GM13976 (cell line): ENCODE measurements at regions not wholly inside any gene's neighbourhood (a gene's known extent, or its start where the extent isn't known, plus 50 kb on each side); places are given as distances from the start of the nearest gene placed in this dataset.

Experiments
- DNase-seq: peaks from one replicate; pipeline ENCODE4 v3.0.0; 2012; ENCODE audit warnings: low spot score
- CTCF ChIP-seq: IDR thresholded peaks from 2 replicates; pipeline ENCODE4 v1.5.1; 2012; ENCODE audit warnings: borderline replicate concordance, mild to moderate bottlenecking; ENCODE audit not compliant: insufficient read depth; ENCODE audit errors: extremely low read depth, missing control alignments, control extremely low read depth
- in situ Hi-C: fragments of 300-500 bp; cut with MboI; formaldehyde crosslinking; loops from one replicate; pipeline ENCODE4 v1.12.0; 2022; ENCODE audit warnings: low sequenced_read_pairs, mixed read lengths, inconsistent platforms; ENCODE audit not compliant: unreplicated experiment

GRCh38 chrX:37943554-37944344 lies 62.6 kb upstream of the SYTL5 start:
- no peak for TF ChIP-seq CTCF
- in situ Hi-C loops: no loop called here

DNA sequence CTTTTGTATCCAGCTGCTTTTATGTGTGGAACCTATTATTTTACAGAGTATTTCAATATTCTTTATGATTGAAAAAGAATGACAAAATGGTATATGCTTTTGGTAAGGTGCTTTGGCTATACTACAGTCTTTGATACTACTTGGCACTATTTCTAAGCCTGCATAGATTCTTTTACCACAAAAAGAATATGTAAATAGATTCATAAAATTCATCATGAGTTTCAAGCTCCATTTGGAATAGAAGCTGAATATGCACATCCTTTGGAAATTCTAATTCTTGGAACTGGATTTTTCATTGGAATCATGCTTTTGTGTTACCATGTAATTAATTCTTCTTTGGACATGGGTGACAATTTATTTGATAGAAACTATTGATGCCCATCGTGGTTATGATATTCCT lies 60.2 kb upstream of the SYTL5 start:
- in situ Hi-C loops: no loop called here
- DNase-seq: no peak
- TF ChIP-seq CTCF: no peak

More at GRCh38 chrX:37943554-37944344, 62.6 kb upstream of the SYTL5 start:
- no peak for DNase-seq

DNA sequence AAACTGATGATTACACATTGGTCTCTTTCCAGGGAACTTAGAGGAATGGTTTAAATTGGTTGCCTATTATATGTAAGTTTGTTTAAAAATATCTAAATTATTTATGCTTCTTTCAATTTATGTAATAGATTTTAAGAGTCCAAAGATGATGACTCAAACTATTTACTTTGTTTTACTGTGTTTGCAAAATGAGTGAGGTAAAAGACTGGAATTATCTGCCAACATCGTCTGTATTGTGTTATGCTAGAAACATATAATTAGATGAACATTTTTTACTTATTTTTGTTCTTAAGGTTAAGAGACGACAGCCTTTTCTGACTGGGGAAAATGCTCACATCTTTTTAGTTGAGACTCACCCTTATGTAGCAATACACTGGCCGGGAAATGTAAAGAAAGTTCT lies 51.1 kb upstream of the SYTL5 start:
- TF ChIP-seq CTCF: no peak
- DNase-seq: no peak
- in situ Hi-C loops: no loop called here

GRCh38 chrX:37956223-37956622 lies 50.1 kb upstream of the SYTL5 start:
- in situ Hi-C loops: no loop called here
- no peak for DNase-seq
- no peak for TF ChIP-seq CTCF
